ENCODE measurements at regions not wholly inside any gene's neighbourhood (a gene's known extent, or its start where the extent isn't known, plus 50 kb on each side); places are given as distances from the start of the nearest gene placed in this dataset.

- TF ChIP-seq, protein P1, sequence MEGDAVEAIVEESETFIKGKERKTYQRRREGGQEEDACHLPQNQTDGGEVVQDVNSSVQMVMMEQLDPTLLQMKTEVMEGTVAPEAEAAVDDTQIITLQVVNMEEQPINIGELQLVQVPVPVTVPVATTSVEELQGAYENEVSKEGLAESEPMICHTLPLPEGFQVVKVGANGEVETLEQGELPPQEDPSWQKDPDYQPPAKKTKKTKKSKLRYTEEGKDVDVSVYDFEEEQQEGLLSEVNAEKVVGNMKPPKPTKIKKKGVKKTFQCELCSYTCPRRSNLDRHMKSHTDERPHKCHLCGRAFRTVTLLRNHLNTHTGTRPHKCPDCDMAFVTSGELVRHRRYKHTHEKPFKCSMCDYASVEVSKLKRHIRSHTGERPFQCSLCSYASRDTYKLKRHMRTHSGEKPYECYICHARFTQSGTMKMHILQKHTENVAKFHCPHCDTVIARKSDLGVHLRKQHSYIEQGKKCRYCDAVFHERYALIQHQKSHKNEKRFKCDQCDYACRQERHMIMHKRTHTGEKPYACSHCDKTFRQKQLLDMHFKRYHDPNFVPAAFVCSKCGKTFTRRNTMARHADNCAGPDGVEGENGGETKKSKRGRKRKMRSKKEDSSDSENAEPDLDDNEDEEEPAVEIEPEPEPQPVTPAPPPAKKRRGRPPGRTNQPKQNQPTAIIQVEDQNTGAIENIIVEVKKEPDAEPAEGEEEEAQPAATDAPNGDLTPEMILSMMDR (IDR thresholded peaks at IDR 0.05), result no peak
- TF ChIP-seq POLR2A (IDR thresholded peaks at IDR 0.05; ENCODE audit: low read depth), result no peak
- no peak for TF ChIP-seq POLR2AphosphoS5 (IDR thresholded peaks at IDR 0.05)
Observed at GRCh38 chr5:1701216-1701864, 98.3 kb downstream of the MRPL36 start.
